ENCODE measurements at regions not wholly inside any gene's neighbourhood (a gene's known extent, or its start where the extent isn't known, plus 50 kb on each side); places are given as distances from the start of the nearest gene placed in this dataset.

- ChIA-PET POLR2A (no interaction called here), CTCF (no interaction called here)
- no peak for DNase-seq (ENCODE audit: extremely low spot score)
- TF ChIP-seq ELF4 (IDR thresholded peaks at IDR 0.05), result no peak
Observed at GRCh38 chrX:25663701-25664100, 474.4 kb upstream of the MAGEB18 start.

- POLR2A ChIA-PET, result no interaction called here
- no peak for TF ChIP-seq ELF4 (IDR thresholded peaks at IDR 0.05)
- TF ChIP-seq LEF1 (IDR thresholded peaks at IDR 0.05; ENCODE audit: borderline replicate concordance), result no peak
- TF ChIP-seq CTBP1 (IDR thresholded peaks at IDR 0.05; ENCODE audit: borderline replicate concordance), result no peak
- no peak for TF ChIP-seq TARDBP (IDR thresholded peaks at IDR 0.05)
- DNase-seq (ENCODE audit: extremely low spot score), result no peak
- CTCF ChIA-PET, result no interaction called here
Observed at GRCh38 chrX:25665431-25665830, 472.7 kb upstream of the MAGEB18 start.

- CTCF ChIA-PET, result no interaction called here
- no peak for DNase-seq (ENCODE audit: extremely low spot score)
- POLR2A ChIA-PET, result no interaction called here
- TF ChIP-seq L3MBTL2 (conservative IDR thresholded peaks at IDR 0.05) (no peak), FOXM1 (IDR thresholded peaks at IDR 0.05; ENCODE audit: borderline replicate concordance) (no peak)
Observed at GRCh38 chrX:25667681-25668080, 470.5 kb upstream of the MAGEB18 start.

- no peak for DNase-seq (ENCODE audit: extremely low spot score)
- TF ChIP-seq LEF1 (IDR thresholded peaks at IDR 0.05; ENCODE audit: borderline replicate concordance), result no peak
- no peak for TF ChIP-seq FOXM1 (IDR thresholded peaks at IDR 0.05; ENCODE audit: borderline replicate concordance)
- TF ChIP-seq PKNOX1 (IDR thresholded peaks at IDR 0.05), result no peak
- TF ChIP-seq SP1 (IDR thresholded peaks at IDR 0.05), result no peak
- no peak for TF ChIP-seq L3MBTL2 (conservative IDR thresholded peaks at IDR 0.05)
- POLR2A ChIA-PET, result no interaction called here
- CTCF ChIA-PET, result no interaction called here
Observed at GRCh38 chrX:25674776-25675175, 463.4 kb upstream of the MAGEB18 start.

- no peak for DNase-seq (ENCODE audit: extremely low spot score)
- ChIA-PET CTCF (no interaction called here), POLR2A (no interaction called here)
- TF ChIP-seq ELF4 (IDR thresholded peaks at IDR 0.05) (no peak), CTBP1 (IDR thresholded peaks at IDR 0.05; ENCODE audit: borderline replicate concordance) (no peak), PKNOX1 (IDR thresholded peaks at IDR 0.05) (no peak), FOXM1 (IDR thresholded peaks at IDR 0.05; ENCODE audit: borderline replicate concordance) (no peak), FOXK2 (IDR thresholded peaks at IDR 0.05) (no peak), ARNT (IDR thresholded peaks at IDR 0.05) (no peak), L3MBTL2 (conservative IDR thresholded peaks at IDR 0.05) (no peak), HDGF (IDR thresholded peaks at IDR 0.05; ENCODE audit: borderline replicate concordance) (no peak), LEF1 (IDR thresholded peaks at IDR 0.05; ENCODE audit: borderline replicate concordance) (no peak)
Observed at GRCh38 chrX:25701876-25702275, 436.3 kb upstream of the MAGEB18 start.

GRCh38 chrX:25717122-25717521, 421.0 kb upstream of the MAGEB18 start:
- DNase-seq (ENCODE audit: extremely low spot score), result no peak
- ChIA-PET POLR2A (no interaction called here), CTCF (no interaction called here)
- TF ChIP-seq BHLHE40 (IDR thresholded peaks at IDR 0.05; ENCODE audit: borderline replicate concordance) (no peak), CTBP1 (IDR thresholded peaks at IDR 0.05; ENCODE audit: borderline replicate concordance) (no peak), L3MBTL2 (conservative IDR thresholded peaks at IDR 0.05) (no peak), ZNF384 (IDR thresholded peaks at IDR 0.05) (no peak), LEF1 (IDR thresholded peaks at IDR 0.05; ENCODE audit: borderline replicate concordance) (no peak), TARDBP (IDR thresholded peaks at IDR 0.05) (no peak), NFRKB (IDR thresholded peaks at IDR 0.05) (no peak), FOXK2 (IDR thresholded peaks at IDR 0.05) (no peak), HDGF (IDR thresholded peaks at IDR 0.05; ENCODE audit: borderline replicate concordance) (no peak), ELF4 (IDR thresholded peaks at IDR 0.05) (no peak), ARNT (IDR thresholded peaks at IDR 0.05) (no peak), FOXM1 (IDR thresholded peaks at IDR 0.05; ENCODE audit: borderline replicate concordance) (no peak)

- POLR2A ChIA-PET, result no interaction called here
- CTCF ChIA-PET, result no interaction called here
- no peak for DNase-seq (ENCODE audit: extremely low spot score)
- TF ChIP-seq NFRKB (IDR thresholded peaks at IDR 0.05) (no peak), ZNF384 (IDR thresholded peaks at IDR 0.05) (peak; percentile 97)
Observed at GRCh38 chrX:25721564-25721963, 416.6 kb upstream of the MAGEB18 start.

- POLR2A ChIA-PET, result no interaction called here
- TF ChIP-seq FOXM1 (IDR thresholded peaks at IDR 0.05; ENCODE audit: borderline replicate concordance), result no peak
- TF ChIP-seq L3MBTL2 (conservative IDR thresholded peaks at IDR 0.05), result no peak
- no peak for TF ChIP-seq BHLHE40 (IDR thresholded peaks at IDR 0.05; ENCODE audit: borderline replicate concordance)
- TF ChIP-seq NFRKB (IDR thresholded peaks at IDR 0.05), result no peak
- no peak for TF ChIP-seq CTBP1 (IDR thresholded peaks at IDR 0.05; ENCODE audit: borderline replicate concordance)
- CTCF ChIA-PET, result no interaction called here
- no peak for DNase-seq (ENCODE audit: extremely low spot score)
Observed at GRCh38 chrX:25726539-25726938, 411.6 kb upstream of the MAGEB18 start.

GRCh38 chrX:25733148-25733547, 405.0 kb upstream of the MAGEB18 start:
- no peak for DNase-seq (ENCODE audit: extremely low spot score)
- CTCF ChIA-PET, result no interaction called here
- TF ChIP-seq FOXK2 (IDR thresholded peaks at IDR 0.05), result no peak
- TF ChIP-seq FOXM1 (IDR thresholded peaks at IDR 0.05; ENCODE audit: borderline replicate concordance), result no peak
- no peak for TF ChIP-seq SUZ12 (IDR thresholded peaks at IDR 0.05)
- POLR2A ChIA-PET, result no interaction called here

All from HEK293T (cell line).